LNCAP (cell line): ENCODE measurements at regions not wholly inside any gene's neighbourhood (a gene's known extent, or its start where the extent isn't known, plus 50 kb on each side); places are given as distances from the start of the nearest gene placed in this dataset.

Source experiments
- TF ChIP-seq, protein P1 (sequence below): fragments of 450-650 bp; IDR thresholded peaks from 2 replicates; pipeline ENCODE4 v1.5.1; 2017; ENCODE audit warnings: mild to moderate bottlenecking

DNA sequence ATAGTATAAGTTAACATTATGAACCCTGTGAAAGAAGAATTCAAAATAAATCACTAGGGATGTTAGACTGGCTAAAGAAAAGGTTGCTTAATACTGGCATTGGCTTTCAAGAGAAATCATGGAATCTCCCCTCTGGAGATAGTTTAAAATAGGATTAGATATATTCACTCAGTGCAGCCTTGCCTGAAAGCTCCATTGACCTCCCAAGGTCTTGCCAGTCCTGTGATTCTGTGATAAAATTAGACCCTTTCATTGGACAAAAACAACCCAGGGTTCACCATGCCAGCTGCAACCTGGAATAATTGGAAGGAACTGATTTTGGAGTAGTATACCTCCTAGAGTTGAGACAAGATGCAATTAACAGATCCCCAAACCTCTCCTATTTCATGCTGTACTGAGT is 588.1 kb upstream of the MEF2C start:
- TF ChIP-seq, protein P1, sequence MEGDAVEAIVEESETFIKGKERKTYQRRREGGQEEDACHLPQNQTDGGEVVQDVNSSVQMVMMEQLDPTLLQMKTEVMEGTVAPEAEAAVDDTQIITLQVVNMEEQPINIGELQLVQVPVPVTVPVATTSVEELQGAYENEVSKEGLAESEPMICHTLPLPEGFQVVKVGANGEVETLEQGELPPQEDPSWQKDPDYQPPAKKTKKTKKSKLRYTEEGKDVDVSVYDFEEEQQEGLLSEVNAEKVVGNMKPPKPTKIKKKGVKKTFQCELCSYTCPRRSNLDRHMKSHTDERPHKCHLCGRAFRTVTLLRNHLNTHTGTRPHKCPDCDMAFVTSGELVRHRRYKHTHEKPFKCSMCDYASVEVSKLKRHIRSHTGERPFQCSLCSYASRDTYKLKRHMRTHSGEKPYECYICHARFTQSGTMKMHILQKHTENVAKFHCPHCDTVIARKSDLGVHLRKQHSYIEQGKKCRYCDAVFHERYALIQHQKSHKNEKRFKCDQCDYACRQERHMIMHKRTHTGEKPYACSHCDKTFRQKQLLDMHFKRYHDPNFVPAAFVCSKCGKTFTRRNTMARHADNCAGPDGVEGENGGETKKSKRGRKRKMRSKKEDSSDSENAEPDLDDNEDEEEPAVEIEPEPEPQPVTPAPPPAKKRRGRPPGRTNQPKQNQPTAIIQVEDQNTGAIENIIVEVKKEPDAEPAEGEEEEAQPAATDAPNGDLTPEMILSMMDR: no peak

DNA sequence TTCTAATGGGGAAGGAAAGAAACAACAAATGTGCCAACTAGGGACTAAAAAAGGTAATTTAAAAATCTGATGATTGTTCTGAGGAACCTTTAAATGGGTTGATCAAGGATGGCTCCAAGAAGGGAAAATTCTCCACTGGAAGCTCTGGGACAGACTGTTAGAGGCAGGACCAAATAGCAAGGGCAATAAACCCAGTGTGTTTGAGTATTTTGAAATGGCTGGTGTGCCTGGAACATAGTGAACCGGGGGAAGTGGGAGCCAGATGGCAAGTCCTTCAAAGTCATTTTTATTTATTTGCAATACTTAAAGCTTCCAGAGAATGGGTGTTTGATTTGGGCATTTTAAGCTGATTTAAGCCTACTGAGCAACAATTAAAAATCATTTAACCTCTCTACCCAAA is 587.7 kb upstream of the MEF2C start:
- TF ChIP-seq, protein P1: no peak

DNA sequence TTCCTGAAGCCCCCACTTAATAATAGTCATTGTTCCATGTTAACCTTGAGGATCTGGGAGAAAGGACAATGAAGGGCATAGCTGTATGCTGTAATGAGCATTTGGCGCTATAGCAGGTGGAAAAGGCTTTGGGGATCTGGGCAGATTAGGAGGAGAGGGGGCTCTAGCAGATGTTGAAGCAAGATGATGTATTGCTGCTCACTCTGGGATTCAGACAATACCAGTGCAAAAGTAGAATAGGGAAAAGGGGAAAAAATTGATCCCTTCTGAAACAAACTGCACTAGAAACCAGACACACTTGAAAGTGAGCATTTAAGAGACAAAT is 575.3 kb upstream of the MEF2C start:
- TF ChIP-seq, protein P1: no peak

DNA sequence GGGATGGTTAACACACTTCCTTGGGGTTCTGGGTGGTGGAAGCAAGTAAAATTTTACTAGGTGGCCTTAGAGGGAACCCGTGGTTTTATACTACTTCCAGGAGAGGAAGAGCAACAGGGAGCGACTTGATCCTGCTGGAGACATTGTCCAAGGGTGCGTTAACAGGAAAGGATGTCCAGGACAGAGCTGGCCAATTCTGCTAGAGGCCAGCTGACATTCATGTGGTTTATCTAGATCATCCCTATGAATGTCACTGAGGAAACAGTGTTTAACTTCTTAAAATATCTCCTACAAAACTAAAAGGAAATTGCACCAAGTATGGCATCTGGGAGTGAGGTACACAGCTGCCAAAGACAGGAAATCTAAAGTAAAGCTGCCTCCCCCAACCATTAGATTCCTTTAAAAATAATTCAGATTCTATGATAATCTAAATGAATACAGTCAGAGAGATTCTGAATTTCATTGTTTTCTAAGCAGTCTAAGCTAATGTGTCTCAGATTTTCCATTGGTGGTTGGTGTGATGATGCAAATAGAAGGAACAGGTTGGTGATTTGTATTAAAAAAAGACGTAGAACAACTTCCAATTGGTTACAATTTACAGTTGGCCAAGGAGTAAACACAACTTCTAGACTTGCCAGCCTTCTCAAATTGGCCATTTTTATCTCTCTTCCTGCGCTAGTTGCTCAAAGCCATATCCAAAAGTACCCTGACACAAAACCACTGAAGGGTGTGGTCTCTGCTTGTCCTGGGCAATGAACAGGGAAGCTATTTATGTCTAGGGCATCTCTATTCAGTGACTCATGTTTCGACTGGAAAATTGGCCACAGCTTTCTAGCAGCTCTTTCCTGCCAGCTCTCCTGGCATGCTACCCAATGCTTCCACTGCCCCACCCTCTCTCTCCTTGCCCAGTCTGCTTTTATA is 574.7 kb upstream of the MEF2C start:
- TF ChIP-seq, protein P1: no peak

DNA sequence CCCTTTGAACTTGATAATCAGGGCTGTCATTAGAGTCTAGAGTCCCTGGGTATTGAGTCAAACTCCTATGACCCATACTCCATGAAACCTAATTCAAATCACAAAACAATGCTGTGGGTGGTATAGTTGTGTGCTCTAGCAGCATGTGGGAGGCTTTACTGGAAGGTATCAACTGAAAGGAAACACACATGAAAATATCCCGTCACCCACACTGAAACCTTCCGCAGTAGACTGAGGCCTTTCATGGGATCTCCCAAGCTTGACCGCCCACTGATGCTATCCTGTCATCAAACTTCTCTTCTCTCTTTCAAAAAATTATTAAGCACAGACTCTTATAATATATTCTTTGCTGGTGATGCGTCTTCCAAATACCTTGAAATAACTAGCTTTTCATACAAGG is 569.1 kb upstream of the MEF2C start:
- TF ChIP-seq, protein P1: no peak

DNA sequence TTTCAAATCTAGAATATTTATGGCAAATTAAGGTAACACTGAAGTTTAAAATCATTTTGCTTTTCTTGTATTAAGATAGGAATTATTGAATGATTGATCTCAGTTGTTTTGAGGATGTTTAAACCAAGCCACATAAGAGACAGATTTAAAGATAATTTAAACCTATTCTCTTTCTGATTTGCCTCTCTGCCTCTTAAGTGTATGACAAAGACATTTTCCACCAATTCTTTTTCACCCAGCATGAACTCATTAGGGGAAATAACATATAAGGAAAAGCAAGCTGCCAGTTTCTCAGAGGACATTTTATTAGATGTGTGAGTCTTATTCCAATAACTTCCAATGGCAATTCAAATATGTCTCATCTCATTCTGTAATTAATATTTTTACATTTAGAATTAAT is 568.3 kb upstream of the MEF2C start:
- TF ChIP-seq, protein P1: no peak

DNA sequence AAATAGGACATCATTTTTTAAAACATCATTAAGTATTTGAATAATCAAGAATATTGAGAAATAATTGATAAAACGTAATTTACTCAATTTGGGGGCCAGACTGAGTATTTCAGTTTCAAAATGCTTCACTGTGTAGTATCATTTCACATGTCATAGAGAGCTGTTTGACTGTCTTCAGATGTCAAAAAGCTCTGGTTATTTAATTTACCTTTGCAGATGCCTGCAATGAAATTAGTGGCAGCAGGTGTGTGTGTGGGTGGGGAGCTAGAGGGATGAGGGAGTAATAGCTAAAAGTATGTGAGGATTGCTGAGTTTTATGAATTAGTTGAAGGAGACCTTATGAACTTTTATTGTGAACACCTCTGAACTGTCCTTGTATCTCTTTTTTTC is 567.2 kb upstream of the MEF2C start:
- TF ChIP-seq, protein P1: no peak
